ENCODE measurements at regions not wholly inside any gene's neighbourhood (a gene's known extent, or its start where the extent isn't known, plus 50 kb on each side); places are given as distances from the start of the nearest gene placed in this dataset.

GRCh38 chr13:73599232-73600128, 534.7 kb downstream of the KLF12 start:
- TF ChIP-seq CTCF (IDR thresholded peaks at IDR 0.05; ENCODE audit: low read length) (no peak), EZH2 (IDR thresholded peaks at IDR 0.05; ENCODE audit: borderline replicate concordance, low read length) (no peak)
